ENCODE measurements at regions not wholly inside any gene's neighbourhood (a gene's known extent, or its start where the extent isn't known, plus 50 kb on each side); places are given as distances from the start of the nearest gene placed in this dataset.

GRCh38 chr16:77662246-77662645 is 60.1 kb upstream of the NUDT7 start:
- DNase-seq (ENCODE audit: low spot score): no peak

GRCh38 chr16:77663711-77664110 is 58.6 kb upstream of the NUDT7 start:
- no peak for DNase-seq (ENCODE audit: low spot score)

GRCh38 chr16:77666771-77667170 is 55.5 kb upstream of the NUDT7 start:
- DNase-seq (ENCODE audit: low spot score): no peak

GRCh38 chr16:77668201-77668600 is 54.1 kb upstream of the NUDT7 start:
- DNase-seq (ENCODE audit: low spot score): no peak

GRCh38 chr16:77669057-77669456 is 53.3 kb upstream of the NUDT7 start:
- DNase-seq (ENCODE audit: low spot score): no peak

Data from ureter (tissue), 1 donor.